ENCODE measurements at regions not wholly inside any gene's neighbourhood (a gene's known extent, or its start where the extent isn't known, plus 50 kb on each side); places are given as distances from the start of the nearest gene placed in this dataset.

DNA sequence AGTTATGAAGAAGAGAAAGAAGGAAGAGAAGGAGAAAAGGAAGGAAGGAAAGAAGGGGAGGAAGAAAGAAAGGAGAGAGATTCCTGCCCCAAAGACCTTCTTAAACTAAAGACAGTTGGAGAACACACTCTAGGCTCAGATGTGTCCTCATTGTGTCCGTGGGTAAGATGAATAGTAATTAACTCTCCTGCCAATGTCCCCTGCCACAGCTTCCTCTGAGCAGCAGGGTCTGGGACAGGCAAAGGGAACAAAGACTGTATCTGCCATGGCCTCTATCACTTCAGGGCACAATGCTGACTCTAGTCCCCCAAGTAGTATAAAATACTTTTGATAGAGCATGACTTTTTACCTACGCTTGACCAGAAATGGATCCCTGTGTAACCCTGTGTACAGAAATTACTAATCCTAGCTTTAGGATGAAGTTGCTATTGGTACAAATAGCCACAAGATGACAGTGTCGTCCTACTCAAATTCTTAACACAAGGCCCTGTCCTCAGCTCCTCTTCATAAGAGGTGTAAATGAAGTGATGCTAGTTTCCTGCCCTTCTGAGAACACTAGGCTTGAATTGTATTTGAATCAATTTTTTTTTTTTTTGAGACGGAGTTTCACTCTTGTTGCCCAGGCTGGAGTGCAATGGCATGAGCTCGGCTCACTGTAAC, 186.2 kb upstream of the GPR12 start:
- TF ChIP-seq TAF1 (IDR thresholded peaks at IDR 0.05; ENCODE audit: borderline replicate concordance, low read depth, low read length), result no peak
- no peak for TF ChIP-seq POLR2A (IDR thresholded peaks at IDR 0.05; ENCODE audit: low read depth, low read length)
- TF ChIP-seq POLR2AphosphoS5 (IDR thresholded peaks at IDR 0.05; ENCODE audit: low read depth, low read length), result no peak

All from GM12892 (cell line).